IPS-20b (cell line): ENCODE measurements at regions not wholly inside any gene's neighbourhood (a gene's known extent, or its start where the extent isn't known, plus 50 kb on each side); places are given as distances from the start of the nearest gene placed in this dataset.

Source experiments
- H3K27ac ChIP-seq: one replicate; pipeline ENCODE4 v1.5.1; 2013; ENCODE audit warnings: low read length
- H3K27me3 ChIP-seq: 2 replicates; pipeline ENCODE4 v1.6.1; 2013; ENCODE audit warnings: mild to moderate bottlenecking, low read length, inconsistent platforms; ENCODE audit not compliant: insufficient read depth
- H3K36me3 ChIP-seq: 2 replicates; pipeline ENCODE4 v1.6.1; 2013; ENCODE audit warnings: low read depth, mild to moderate bottlenecking, inconsistent platforms, low read length, moderate library complexity; ENCODE audit not compliant: insufficient read depth
- H3K4me1 ChIP-seq: 2 replicates; pipeline ENCODE4 v1.6.1; 2013; ENCODE audit warnings: mild to moderate bottlenecking, control low read depth, inconsistent platforms, low read length, moderate library complexity; ENCODE audit not compliant: insufficient read depth
- H3K4me3 ChIP-seq: 2 replicates; pipeline ENCODE4 v1.5.1; 2013; ENCODE audit warnings: mild to moderate bottlenecking, low read length, inconsistent platforms
- H3K9ac ChIP-seq: 2 replicates; pipeline ENCODE4 v1.6.1; 2013; ENCODE audit warnings: low read depth, mild to moderate bottlenecking, inconsistent platforms, low read length, moderate library complexity
- H3K9me3 ChIP-seq: 2 replicates; pipeline ENCODE4 v1.6.1; 2013; ENCODE audit warnings: mild to moderate bottlenecking, low read depth, low read length, inconsistent platforms; ENCODE audit not compliant: insufficient read depth

DNA sequence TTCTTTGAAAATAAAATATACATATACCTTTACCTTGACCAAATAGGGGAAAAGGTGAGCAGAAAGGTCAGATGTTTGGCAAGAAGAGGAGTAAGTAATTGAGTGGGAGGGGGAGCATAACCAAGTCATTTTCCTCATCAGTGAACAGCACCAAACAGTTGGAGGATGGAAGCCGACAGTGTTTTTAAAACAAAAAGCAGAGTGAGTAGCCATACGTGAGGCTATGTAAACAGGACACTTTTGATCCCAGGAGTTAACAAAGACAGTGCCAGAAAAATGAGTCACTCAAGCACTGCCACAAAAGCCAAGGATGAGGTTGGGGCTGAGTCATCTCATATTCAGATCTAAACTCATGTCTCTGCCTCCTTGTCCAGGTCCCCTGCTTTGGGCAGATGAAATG lies 734.7 kb downstream of the KCNA4 start:
- no peak overlapping the region for H3K9ac ChIP-seq
- no peaks in the 10 kb centered on the region for H3K4me1 ChIP-seq
- no peak overlapping the region for H3K4me3 ChIP-seq
- no peaks in the 10 kb centered on the region for H3K27me3 ChIP-seq
- H3K27ac ChIP-seq: no peak overlapping the region
- H3K9me3 ChIP-seq: no peaks in the 10 kb centered on the region
- no peaks in the 10 kb centered on the region for H3K36me3 ChIP-seq

DNA sequence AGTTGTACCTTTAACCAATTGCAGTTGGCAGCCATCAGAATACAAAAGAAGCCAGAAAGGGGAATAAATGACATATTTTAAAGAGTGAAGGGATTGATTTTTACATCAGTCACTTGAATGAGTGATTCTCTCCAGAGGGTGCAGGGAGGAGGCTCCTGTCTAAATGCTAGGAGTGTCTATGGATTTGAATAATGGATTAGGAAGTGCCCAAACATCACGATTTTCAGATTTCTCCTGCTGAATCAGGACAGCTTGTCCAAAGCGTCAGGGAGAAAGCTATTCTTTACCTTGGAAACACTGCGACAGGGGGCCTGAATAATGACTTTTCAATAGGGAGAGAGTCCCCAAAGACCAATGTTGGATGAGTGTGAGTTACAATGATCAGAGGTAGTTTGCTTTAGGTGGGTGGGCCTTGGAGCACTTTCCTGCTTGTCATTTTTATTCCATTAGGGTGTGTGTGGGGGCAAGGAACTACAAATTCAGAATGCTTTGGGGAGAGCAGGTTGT lies 735.5 kb downstream of the KCNA4 start:
- H3K9ac ChIP-seq: no peak overlapping the region
- no peak overlapping the region for H3K27ac ChIP-seq

GRCh38 chr11:29280452-29280851 lies 736.4 kb downstream of the KCNA4 start:
- no peak overlapping the region for H3K27ac ChIP-seq
- H3K9me3 ChIP-seq: no peaks in the 10 kb centered on the region
- no peaks in the 10 kb centered on the region for H3K4me1 ChIP-seq
- H3K27me3 ChIP-seq: no peaks in the 10 kb centered on the region
- H3K36me3 ChIP-seq: no peaks in the 10 kb centered on the region
- no peak overlapping the region for H3K9ac ChIP-seq
- no peak overlapping the region for H3K4me3 ChIP-seq

More for the DNA sequence above, 735.5 kb downstream of the KCNA4 start:
- H3K36me3 ChIP-seq: no peaks in the 10 kb centered on the region
- no peaks in the 10 kb centered on the region for H3K9me3 ChIP-seq
- no peaks in the 10 kb centered on the region for H3K27me3 ChIP-seq
- H3K4me3 ChIP-seq: no peak overlapping the region
- no peaks in the 10 kb centered on the region for H3K4me1 ChIP-seq

- H3K36me3 ChIP-seq: no peaks in the 10 kb centered on the region
- H3K4me3 ChIP-seq: no peak overlapping the region
- no peaks in the 10 kb centered on the region for H3K4me1 ChIP-seq
- H3K9ac ChIP-seq: no peak overlapping the region
- no peaks in the 10 kb centered on the region for H3K9me3 ChIP-seq
- no peak overlapping the region for H3K27ac ChIP-seq
- no peaks in the 10 kb centered on the region for H3K27me3 ChIP-seq
Measured at GRCh38 chr11:29279716-29280115, 737.1 kb downstream of the KCNA4 start.

GRCh38 chr11:29272019-29272654 lies 744.7 kb downstream of the KCNA4 start:
- Histone ChIP-seq H3K27me3 (no peaks in the 10 kb centered on the region), H3K36me3 (no peaks in the 10 kb centered on the region), H3K9ac (no peak overlapping the region), H3K27ac (no peak overlapping the region), H3K9me3 (no peaks in the 10 kb centered on the region), H3K4me1 (no peaks in the 10 kb centered on the region), H3K4me3 (no peak overlapping the region)

- H3K4me3 ChIP-seq: no peak overlapping the region
- no peaks in the 10 kb centered on the region for H3K36me3 ChIP-seq
- H3K9ac ChIP-seq: no peak overlapping the region
- H3K4me1 ChIP-seq: no peaks in the 10 kb centered on the region
- H3K27me3 ChIP-seq: no peaks in the 10 kb centered on the region
- H3K27ac ChIP-seq: no peak overlapping the region
- H3K9me3 ChIP-seq: no peaks in the 10 kb centered on the region
Measured at GRCh38 chr11:29271616-29272015, 745.2 kb downstream of the KCNA4 start.

DNA sequence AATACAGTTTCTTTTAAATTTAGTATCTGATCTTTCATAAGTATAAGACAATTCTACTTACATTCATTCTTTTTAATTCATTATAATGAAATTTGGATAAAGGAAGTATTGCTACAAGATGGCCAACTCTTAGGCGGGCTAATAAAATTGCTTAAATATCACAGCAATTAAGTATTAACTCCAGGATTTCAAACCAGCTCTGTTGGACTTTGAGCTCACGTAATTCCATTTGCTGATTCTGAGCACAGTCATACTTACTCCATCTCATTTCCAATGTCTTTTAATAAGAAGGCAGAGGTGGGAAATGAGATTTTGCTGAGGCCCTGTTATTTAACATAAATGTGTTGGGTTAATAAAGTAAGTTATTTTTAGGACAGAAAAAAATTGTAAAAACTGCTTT lies 748.1 kb downstream of the KCNA4 start:
- H3K4me1 ChIP-seq: no peaks in the 10 kb centered on the region
- no peak overlapping the region for H3K4me3 ChIP-seq
- H3K36me3 ChIP-seq: no peaks in the 10 kb centered on the region
- no peak overlapping the region for H3K9ac ChIP-seq
- H3K9me3 ChIP-seq: no peaks in the 10 kb centered on the region
- H3K27me3 ChIP-seq: no peaks in the 10 kb centered on the region
- H3K27ac ChIP-seq: no peak overlapping the region

GRCh38 chr11:29265792-29266191 lies 751.0 kb downstream of the KCNA4 start:
- no peaks in the 10 kb centered on the region for H3K4me1 ChIP-seq
- H3K27me3 ChIP-seq: no peaks in the 10 kb centered on the region
- H3K36me3 ChIP-seq: no peaks in the 10 kb centered on the region
- no peaks in the 10 kb centered on the region for H3K9me3 ChIP-seq
- H3K27ac ChIP-seq: no peak overlapping the region
- H3K9ac ChIP-seq: no peak overlapping the region
- no peak overlapping the region for H3K4me3 ChIP-seq

DNA sequence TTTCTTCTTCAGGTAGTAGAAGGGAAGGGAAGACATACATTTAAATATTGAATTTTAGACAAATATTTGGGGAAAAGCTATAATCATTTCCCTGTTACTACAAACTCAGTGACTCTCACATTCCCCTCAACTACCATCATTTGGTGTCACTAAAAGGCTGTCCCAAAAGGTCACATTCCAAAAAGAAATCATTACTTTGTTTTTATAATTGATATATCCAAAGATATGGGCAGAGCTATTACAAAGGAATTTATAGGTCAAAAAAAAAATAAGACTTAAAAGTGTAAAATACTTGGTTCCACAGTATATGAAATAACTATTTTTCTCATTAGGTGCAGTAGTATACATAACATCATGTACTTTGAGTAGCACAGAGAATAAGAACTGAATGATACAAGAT lies 751.4 kb downstream of the KCNA4 start:
- Histone ChIP-seq H3K36me3 (no peaks in the 10 kb centered on the region), H3K9me3 (no peaks in the 10 kb centered on the region), H3K9ac (no peak overlapping the region), H3K27me3 (no peaks in the 10 kb centered on the region), H3K4me1 (no peaks in the 10 kb centered on the region), H3K4me3 (no peak overlapping the region), H3K27ac (no peak overlapping the region)

DNA sequence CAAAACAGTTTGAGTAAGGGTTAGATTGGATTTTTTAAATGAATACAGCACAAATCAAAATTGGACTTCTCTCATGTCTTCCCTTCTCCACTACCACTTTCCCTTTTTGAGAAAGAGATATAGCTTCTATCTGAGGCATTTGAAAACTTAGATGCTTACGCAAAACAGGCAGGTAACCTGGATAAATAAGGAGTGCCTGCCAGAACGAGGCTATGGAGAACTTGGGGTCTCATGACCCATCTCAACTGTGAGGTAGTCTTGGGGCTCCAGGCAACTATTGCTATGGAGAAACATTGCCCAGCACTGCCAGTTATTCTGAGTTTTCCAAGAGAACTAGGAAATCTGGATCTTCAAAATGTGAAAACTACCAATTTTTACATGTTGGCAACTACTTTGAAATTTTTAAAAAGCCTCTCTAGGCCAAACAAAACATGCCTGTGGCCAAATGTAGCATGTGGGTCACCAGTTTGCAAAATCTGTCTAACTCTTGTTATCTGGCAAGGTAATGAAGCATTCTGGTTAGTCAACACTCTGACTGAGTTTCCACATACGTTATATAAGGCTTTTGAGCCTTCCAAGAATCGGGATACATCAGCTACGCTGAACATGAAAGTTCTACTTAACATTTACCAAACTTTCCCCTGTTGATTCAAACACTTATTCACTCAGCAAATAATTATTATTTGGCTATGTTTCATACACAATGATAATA lies 752.7 kb downstream of the KCNA4 start:
- no peak overlapping the region for H3K9ac ChIP-seq
- H3K4me3 ChIP-seq: no peak overlapping the region
- no peaks in the 10 kb centered on the region for H3K4me1 ChIP-seq
- H3K27ac ChIP-seq: no peak overlapping the region
- H3K36me3 ChIP-seq: no peaks in the 10 kb centered on the region
- H3K9me3 ChIP-seq: no peaks in the 10 kb centered on the region
- no peaks in the 10 kb centered on the region for H3K27me3 ChIP-seq

- H3K27ac ChIP-seq: no peak overlapping the region
- H3K36me3 ChIP-seq: no peaks in the 10 kb centered on the region
- no peak overlapping the region for H3K9ac ChIP-seq
- H3K27me3 ChIP-seq: no peaks in the 10 kb centered on the region
- no peaks in the 10 kb centered on the region for H3K9me3 ChIP-seq
- no peaks in the 10 kb centered on the region for H3K4me1 ChIP-seq
- H3K4me3 ChIP-seq: no peak overlapping the region
Measured at GRCh38 chr11:29261831-29262230, 755.0 kb downstream of the KCNA4 start.
